Fibroblast of gingiva (primary cell): ENCODE measurements at regions not wholly inside any gene's neighbourhood (a gene's known extent, or its start where the extent isn't known, plus 50 kb on each side); places are given as distances from the start of the nearest gene placed in this dataset.
"Not testable (repeated sequence)": the region's sequence is repeated elsewhere in the genome, so short reads cannot be mapped to it uniquely, and the experiment has no call there.

Experiments
- DNase-seq: peaks from one replicate; pipeline ENCODE4 v3.0.0-alpha.2; 2011; ENCODE audit warnings: low read depth

GRCh38 chr4:156313497-156313896 lies 359.8 kb upstream of the CTSO start:
- no peak for DNase-seq

- peak; percentile 4 for DNase-seq
Measured at GRCh38 chr4:156312261-156312847, 358.7 kb upstream of the CTSO start.

GRCh38 chr4:156309031-156309430 lies 355.4 kb upstream of the CTSO start:
- no peak for DNase-seq

- DNase-seq = no peak
Measured at GRCh38 chr4:156303708-156304107, 350.0 kb upstream of the CTSO start.

- peak; percentile 89 for DNase-seq
Measured at GRCh38 chr4:156298230-156298629, 344.6 kb upstream of the CTSO start.

GRCh38 chr4:156295676-156296195 lies 342.1 kb upstream of the CTSO start:
- no peak for DNase-seq

GRCh38 chr4:156294577-156294976 lies 340.9 kb upstream of the CTSO start:
- DNase-seq = peak; percentile 53

GRCh38 chr4:156293657-156294297 lies 340.1 kb upstream of the CTSO start:
- peak; percentile 54 for DNase-seq

- DNase-seq = no peak
Measured at GRCh38 chr4:156291317-156291716, 337.7 kb upstream of the CTSO start.

GRCh38 chr4:156290811-156291210 lies 337.1 kb upstream of the CTSO start:
- DNase-seq = no peak

GRCh38 chr4:156290026-156290425 lies 336.4 kb upstream of the CTSO start:
- DNase-seq = not testable (repeated sequence)

- no peak for DNase-seq
Measured at GRCh38 chr4:156280686-156281085, 327.0 kb upstream of the CTSO start.

- DNase-seq = no peak
Measured at GRCh38 chr4:156265407-156265806, 311.7 kb upstream of the CTSO start.

GRCh38 chr4:156261230-156261629 lies 307.6 kb upstream of the CTSO start:
- no peak for DNase-seq

GRCh38 chr4:156255230-156256007 lies 301.8 kb upstream of the CTSO start:
- DNase-seq = no peak

- no peak for DNase-seq
Measured at GRCh38 chr4:156252358-156252921, 298.8 kb upstream of the CTSO start.

- no peak for DNase-seq
Measured at GRCh38 chr4:156251373-156252065, 297.9 kb upstream of the CTSO start.

- DNase-seq = no peak
Measured at GRCh38 chr4:156248917-156249316, 295.3 kb upstream of the CTSO start.

- DNase-seq = no peak
Measured at GRCh38 chr4:156247470-156247869, 293.8 kb upstream of the CTSO start.

- no peak for DNase-seq
Measured at GRCh38 chr4:156243015-156243414, 289.3 kb upstream of the CTSO start.

- DNase-seq = no peak
Measured at GRCh38 chr4:156242390-156242789, 288.7 kb upstream of the CTSO start.

- DNase-seq = no peak
Measured at GRCh38 chr4:156241896-156242295, 288.2 kb upstream of the CTSO start.
